ENCODE measurements at regions not wholly inside any gene's neighbourhood (a gene's known extent, or its start where the extent isn't known, plus 50 kb on each side); places are given as distances from the start of the nearest gene placed in this dataset.

DNA sequence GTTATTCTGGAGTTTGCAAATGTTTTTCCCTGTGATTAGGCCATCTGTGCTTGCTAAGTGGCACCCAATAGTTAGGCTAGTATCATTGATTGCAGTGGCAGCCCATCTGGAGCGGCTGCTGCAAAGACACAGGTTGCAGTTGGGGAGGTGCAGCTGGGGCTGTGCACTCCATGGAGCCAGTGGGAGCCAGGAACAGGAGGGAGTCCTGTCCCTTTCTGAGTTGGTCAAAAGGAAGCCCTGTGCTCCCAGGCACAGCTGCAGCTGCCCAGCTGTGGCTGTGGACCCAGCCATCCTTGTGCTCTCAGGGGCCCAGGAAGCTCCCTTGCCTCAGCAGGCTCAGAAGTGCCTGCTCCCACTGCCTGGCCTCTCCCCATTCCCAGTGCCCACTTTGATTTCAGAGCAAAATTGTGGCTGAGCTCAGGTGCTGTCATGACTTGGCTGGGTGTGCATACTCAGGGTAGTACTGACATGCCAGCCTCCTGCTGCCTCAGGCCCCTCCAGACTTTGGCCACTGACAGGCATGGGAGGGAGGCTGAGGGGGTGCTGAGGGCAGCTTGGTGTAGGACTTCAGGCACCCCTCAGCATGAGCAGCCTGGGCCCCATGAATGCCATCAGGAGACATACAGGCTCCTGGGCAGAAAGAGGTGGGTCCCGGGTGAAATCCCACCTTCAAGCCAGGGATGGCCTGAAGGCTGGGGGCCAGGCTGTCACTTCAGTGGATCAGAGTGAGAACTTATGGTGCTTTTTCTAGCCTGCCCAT is 270.6 kb downstream of the PCDH20 start:
- no peak overlapping the region for H3K4me3 ChIP-seq
- TF ChIP-seq Cebpa-rat (IDR thresholded peaks at IDR 0.05): no peak
- no peak overlapping the region for H3K9ac ChIP-seq
- H3K27ac ChIP-seq: no peak overlapping the region
- H3K4me2 ChIP-seq: no peak overlapping the region
- no peaks in the 10 kb centered on the region for H3K27me3 ChIP-seq
- H4K20me1 ChIP-seq: no peaks in the 10 kb centered on the region
- no peaks in the 10 kb centered on the region for H3K36me3 ChIP-seq
- H3K9me3 ChIP-seq: peaks cover 24% of the 10 kb centered on the region
- H3K4me1 ChIP-seq: peaks cover 11% of the 10 kb centered on the region

DNA sequence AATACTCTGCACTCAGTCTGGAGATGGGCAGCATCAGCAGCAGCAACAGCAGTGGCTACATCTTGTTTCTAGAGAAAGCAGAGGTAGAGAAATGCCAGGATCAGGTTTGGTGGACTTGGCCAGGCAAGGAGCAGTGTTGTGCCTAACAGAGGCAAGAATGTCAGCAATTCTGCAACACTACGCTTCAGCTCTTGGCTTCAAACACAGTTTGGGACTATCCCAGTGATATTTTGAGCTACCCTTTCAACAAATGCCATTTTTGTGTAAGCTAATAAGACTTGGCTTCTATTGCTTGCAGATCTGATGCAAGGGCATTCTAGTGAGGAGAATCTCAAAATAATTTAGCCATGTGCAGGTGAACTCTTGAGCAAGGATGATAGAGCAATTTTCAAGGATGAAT is 271.3 kb downstream of the PCDH20 start:
- Histone ChIP-seq H3K27me3 (no peaks in the 10 kb centered on the region), H4K20me1 (no peaks in the 10 kb centered on the region), H3K4me2 (no peak overlapping the region), H3K9ac (no peak overlapping the region), H3K4me3 (no peak overlapping the region), H3K9me3 (peaks cover 24% of the 10 kb centered on the region), H3K27ac (no peak overlapping the region), H3K4me1 (peaks cover 11% of the 10 kb centered on the region), H3K36me3 (no peaks in the 10 kb centered on the region)
- TF ChIP-seq Cebpa-rat (IDR thresholded peaks at IDR 0.05): no peak

DNA sequence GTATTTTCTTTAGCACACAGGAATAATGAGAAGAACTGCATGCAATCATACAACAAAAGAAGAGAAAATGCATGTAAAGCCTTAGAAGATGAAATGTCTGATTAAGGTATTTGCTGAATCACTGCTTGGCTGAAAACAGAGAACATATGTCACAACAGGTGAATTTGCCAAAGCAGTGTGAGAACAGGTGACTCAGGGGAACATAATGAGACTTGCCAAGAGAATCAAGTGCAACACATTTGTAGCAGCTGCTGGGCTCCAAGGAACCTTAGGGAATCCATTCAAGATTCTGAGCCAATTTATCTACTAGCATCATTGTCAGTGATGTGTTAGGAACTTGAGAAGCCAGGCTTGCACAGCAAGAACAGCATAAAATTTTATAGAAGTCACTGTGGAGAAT is 273.1 kb downstream of the PCDH20 start:
- H3K9ac ChIP-seq: no peak overlapping the region
- H3K36me3 ChIP-seq: no peaks in the 10 kb centered on the region
- no peak overlapping the region for H3K4me2 ChIP-seq
- no peaks in the 10 kb centered on the region for H3K27me3 ChIP-seq
- H3K4me3 ChIP-seq: no peak overlapping the region
- TF ChIP-seq Cebpa-rat (IDR thresholded peaks at IDR 0.05): no peak
- peaks cover 11% of the 10 kb centered on the region for H3K4me1 ChIP-seq
- peaks cover 24% of the 10 kb centered on the region for H3K9me3 ChIP-seq
- H3K27ac ChIP-seq: no peak overlapping the region
- H4K20me1 ChIP-seq: no peaks in the 10 kb centered on the region

DNA sequence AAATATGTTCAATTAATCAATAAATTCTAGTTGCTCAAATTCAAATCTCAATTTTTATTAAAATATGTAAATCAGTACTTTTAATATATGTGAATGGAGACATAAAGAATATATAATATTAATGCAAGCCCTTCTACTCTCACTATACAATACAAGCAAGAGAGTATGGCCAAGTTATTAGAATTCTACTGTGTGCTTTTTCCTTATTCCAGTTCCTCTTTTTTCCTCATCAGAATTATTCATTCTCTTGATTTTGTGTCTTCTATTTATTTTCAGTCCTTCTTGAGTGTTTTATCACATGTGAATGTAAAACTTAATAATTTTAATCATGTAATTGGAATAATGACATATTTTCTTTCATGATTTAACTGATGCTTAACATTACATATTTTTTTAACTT is 276.8 kb downstream of the PCDH20 start:
- Histone ChIP-seq H3K4me1 (no peaks in the 10 kb centered on the region), H4K20me1 (no peaks in the 10 kb centered on the region), H3K27me3 (no peaks in the 10 kb centered on the region), H3K9ac (no peak overlapping the region), H3K36me3 (no peaks in the 10 kb centered on the region), H3K9me3 (no peaks in the 10 kb centered on the region), H3K27ac (no peak overlapping the region), H3K4me3 (no peak overlapping the region), H3K4me2 (no peak overlapping the region)
- no peak for TF ChIP-seq Cebpa-rat (IDR thresholded peaks at IDR 0.05)

DNA sequence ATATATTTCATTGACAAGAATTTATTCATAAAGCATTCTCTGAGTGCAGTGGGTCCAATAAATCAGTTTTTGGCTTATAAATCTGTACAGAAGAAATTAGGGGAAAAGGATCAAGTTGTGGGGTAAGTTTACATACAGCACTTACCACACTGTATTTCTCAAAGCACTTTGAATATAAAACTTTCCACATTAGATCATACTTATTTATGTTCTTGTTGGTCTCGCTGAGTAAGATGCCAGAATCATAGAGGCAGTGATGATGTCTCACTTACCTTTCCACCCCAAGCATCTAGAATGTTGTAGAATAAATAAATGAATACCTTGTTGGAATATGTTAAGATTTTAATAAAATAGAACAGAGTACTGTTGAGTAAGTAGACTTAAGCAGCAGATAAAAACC is 279.1 kb downstream of the PCDH20 start:
- Histone ChIP-seq H3K9me3 (no peaks in the 10 kb centered on the region), H3K4me1 (no peaks in the 10 kb centered on the region), H3K4me2 (no peak overlapping the region), H3K36me3 (no peaks in the 10 kb centered on the region), H3K4me3 (no peak overlapping the region), H3K27me3 (no peaks in the 10 kb centered on the region), H3K27ac (no peak overlapping the region), H3K9ac (no peak overlapping the region), H4K20me1 (no peaks in the 10 kb centered on the region)
- TF ChIP-seq Cebpa-rat (IDR thresholded peaks at IDR 0.05): no peak

DNA sequence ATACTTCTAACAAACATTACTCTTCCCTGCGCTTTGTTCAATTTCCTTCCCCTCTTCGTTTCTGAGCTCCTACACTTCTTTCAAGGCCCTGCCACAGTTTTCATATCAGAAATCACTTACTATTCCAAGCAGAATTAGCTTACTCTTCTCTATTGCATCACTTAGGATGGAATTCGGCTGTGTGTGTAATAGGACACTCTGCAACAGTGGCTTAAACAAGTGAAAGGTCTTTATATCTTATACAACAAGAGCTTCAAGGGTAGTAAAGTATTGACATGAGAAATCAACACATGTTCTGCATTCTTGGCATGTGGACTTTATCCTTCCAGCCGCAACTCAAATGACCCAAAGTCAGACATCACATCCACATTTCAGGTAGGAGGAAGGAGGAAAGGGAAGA is 279.6 kb downstream of the PCDH20 start:
- Histone ChIP-seq H3K4me1 (no peaks in the 10 kb centered on the region), H3K9ac (no peak overlapping the region), H3K27me3 (no peaks in the 10 kb centered on the region), H3K36me3 (no peaks in the 10 kb centered on the region), H3K4me3 (no peak overlapping the region), H3K9me3 (no peaks in the 10 kb centered on the region), H3K27ac (no peak overlapping the region), H4K20me1 (no peaks in the 10 kb centered on the region), H3K4me2 (no peak overlapping the region)
- TF ChIP-seq Cebpa-rat (IDR thresholded peaks at IDR 0.05): no peak

DNA sequence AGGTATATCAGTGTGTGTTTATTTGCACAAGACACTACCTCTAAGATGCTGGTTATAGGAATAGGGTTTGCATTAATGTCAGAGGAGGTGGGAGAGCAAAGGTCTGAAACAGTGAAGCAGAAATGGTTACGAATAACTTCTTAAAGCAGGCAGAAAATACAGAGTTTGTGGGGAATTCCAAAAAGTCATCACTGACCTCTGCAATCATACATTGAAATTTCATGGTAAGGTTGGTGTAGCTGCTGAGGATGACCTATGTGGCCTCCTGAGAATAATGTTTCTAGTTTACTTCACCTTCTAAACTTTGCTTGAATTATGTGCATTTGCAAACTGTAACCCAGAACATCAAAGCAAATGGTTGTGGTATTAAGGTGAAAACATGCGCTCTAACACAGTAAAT is 280.1 kb downstream of the PCDH20 start:
- Histone ChIP-seq H3K36me3 (no peaks in the 10 kb centered on the region), H3K4me3 (no peak overlapping the region), H3K9me3 (no peaks in the 10 kb centered on the region), H3K27me3 (no peaks in the 10 kb centered on the region), H3K4me2 (no peak overlapping the region), H3K4me1 (no peaks in the 10 kb centered on the region), H3K27ac (no peak overlapping the region), H3K9ac (no peak overlapping the region), H4K20me1 (no peaks in the 10 kb centered on the region)
- no peak for TF ChIP-seq Cebpa-rat (IDR thresholded peaks at IDR 0.05)

DNA sequence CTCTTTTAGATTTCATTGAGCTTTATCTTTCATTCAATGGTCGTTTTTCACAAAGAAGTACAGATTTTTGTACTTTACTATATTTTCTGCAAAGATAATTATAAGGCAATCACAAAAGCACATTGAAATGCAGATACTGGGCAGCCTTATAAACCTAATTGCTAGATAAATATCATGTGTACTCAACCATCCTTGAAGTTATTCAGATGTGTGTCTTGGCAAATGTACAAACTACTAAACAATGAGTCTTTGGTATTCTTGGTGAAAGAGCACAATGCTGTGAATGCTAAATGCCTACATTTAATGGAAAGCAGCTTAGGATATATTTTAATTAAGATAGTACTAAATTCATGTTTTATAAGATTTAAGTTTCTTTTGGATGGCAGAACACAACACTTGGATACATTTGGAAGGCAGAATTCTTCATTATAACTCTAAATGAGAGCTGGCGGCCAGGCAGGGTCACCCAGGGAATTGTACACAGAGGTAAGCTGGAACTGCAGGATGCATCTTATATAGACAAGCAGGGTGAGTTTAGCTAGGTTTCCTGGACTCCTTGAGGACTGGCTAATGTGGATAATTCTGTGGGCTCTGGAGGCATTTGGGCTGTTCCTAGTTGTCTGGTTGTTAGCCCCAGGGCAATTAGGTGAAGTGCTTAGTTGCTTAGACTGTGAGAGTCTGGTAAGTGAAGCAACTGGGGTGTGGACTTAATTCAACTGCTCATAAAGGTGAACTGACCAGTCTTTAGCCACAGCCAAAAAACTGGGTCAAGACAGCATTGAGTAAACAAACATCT is 286.6 kb downstream of the PCDH20 start:
- Histone ChIP-seq H3K4me2 (no peak overlapping the region), H3K9ac (no peak overlapping the region), H3K4me3 (no peak overlapping the region), H3K36me3 (no peaks in the 10 kb centered on the region), H3K4me1 (no peaks in the 10 kb centered on the region), H4K20me1 (no peaks in the 10 kb centered on the region), H3K27me3 (no peaks in the 10 kb centered on the region), H3K27ac (no peak overlapping the region), H3K9me3 (no peaks in the 10 kb centered on the region)
- no peak for TF ChIP-seq Cebpa-rat (IDR thresholded peaks at IDR 0.05)

DNA sequence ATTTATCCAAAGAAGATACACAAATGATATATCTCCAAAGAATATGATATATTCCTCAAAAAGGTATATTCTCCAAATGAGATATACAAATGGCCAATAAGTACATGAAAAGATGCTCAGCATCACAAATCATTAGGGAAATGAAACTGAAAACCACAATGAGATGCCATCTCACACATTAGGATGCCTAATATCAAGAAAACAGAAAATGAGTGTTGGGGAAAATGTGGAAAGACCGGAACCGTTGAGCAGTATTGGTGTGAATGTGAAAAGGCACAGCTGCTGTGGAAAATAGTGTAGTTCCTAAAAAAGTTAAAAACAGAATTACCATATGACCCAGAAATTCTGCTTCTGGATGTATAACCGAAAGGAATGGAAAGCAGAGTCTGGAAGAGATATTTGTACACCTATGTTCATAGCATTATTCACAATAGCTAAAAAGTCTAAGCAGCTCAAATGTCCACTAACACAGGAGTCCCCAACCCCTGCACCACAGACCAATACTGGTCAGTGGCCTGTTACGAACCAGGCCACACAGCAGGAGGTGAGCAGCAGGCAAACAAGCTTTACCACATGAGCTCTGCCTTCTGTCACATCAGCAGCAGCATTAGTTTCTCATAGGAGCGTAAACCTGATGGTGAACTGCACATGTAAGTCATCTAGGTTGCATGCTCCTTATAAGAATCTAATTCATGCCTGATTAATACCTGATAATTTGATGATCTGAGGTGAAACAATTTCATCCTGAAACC is 291.9 kb downstream of the PCDH20 start:
- H3K4me2 ChIP-seq: no peak overlapping the region
- H3K27ac ChIP-seq: no peak overlapping the region
- no peaks in the 10 kb centered on the region for H4K20me1 ChIP-seq
- H3K4me1 ChIP-seq: no peaks in the 10 kb centered on the region
- no peak for TF ChIP-seq Cebpa-rat (IDR thresholded peaks at IDR 0.05)
- no peak overlapping the region for H3K9ac ChIP-seq
- no peaks in the 10 kb centered on the region for H3K9me3 ChIP-seq
- no peaks in the 10 kb centered on the region for H3K36me3 ChIP-seq
- H3K4me3 ChIP-seq: no peak overlapping the region
- H3K27me3 ChIP-seq: no peaks in the 10 kb centered on the region

DNA sequence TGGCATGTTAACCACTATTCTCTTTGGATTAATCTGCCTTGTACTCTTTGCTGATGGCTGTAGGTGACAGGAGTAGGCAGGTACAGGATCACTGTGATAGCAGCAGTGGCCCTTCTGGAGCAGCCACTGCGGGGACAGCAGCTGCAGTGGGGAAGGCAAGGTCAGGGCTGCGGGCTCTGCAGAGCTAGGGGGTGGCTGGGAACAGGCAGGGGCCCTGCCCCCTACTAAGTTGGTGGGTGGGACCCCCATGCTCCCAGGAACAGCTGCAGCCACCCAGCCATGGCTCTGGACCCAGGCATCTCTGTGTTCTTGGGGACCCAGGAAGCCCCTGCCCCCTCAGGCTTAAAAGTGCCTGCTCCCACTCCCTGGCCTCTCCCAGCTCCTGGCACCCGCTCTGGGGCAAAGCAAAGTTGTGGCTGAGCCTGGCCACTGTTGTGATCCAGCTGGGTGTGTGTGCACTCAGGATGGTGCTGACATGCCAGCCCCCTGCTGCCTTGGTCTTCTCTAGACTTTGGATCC is 302.4 kb downstream of the PCDH20 start:
- H3K27me3 ChIP-seq: no peaks in the 10 kb centered on the region
- TF ChIP-seq Cebpa-rat (IDR thresholded peaks at IDR 0.05): no peak
- H3K27ac ChIP-seq: no peak overlapping the region
- no peaks in the 10 kb centered on the region for H3K36me3 ChIP-seq
- H4K20me1 ChIP-seq: no peaks in the 10 kb centered on the region
- peaks cover 23% of the 10 kb centered on the region for H3K9me3 ChIP-seq
- H3K9ac ChIP-seq: no peak overlapping the region
- H3K4me1 ChIP-seq: no peaks in the 10 kb centered on the region
- H3K4me3 ChIP-seq: no peak overlapping the region
- no peak overlapping the region for H3K4me2 ChIP-seq

All from BLaER1 (cell line).